Mesenchymal stem cell (in vitro differentiated cells and primary cell): ENCODE measurements at regions not wholly inside any gene's neighbourhood (a gene's known extent, or its start where the extent isn't known, plus 50 kb on each side); places are given as distances from the start of the nearest gene placed in this dataset.

Source experiments
- DNase-seq: peaks from one replicate; pipeline ENCODE4 v3.0.0-alpha.2; 2013
- H2AFZ ChIP-seq: one replicate; pipeline ENCODE4 v1.6.1; 2013; ENCODE audit warnings: low read depth, mild to moderate bottlenecking, control low read depth, inconsistent platforms, low read length, moderate library complexity
- H2AK5ac ChIP-seq: 2 replicates; pipeline ENCODE4 v1.6.1; 2013; ENCODE audit warnings: low read length, moderate library complexity, mild to moderate bottlenecking, inconsistent platforms; ENCODE audit not compliant: severe bottlenecking
- H2BK120ac ChIP-seq: one replicate; pipeline ENCODE4 v1.6.1; 2013; ENCODE audit warnings: low read depth, mild to moderate bottlenecking, inconsistent platforms, low read length, moderate library complexity
- H2BK12ac ChIP-seq, 2 experiments: one replicate each; pipeline ENCODE4 v1.6.1; 2013; ENCODE audit warnings: inconsistent platforms in 2 of 2, low read length in 2 of 2, mild to moderate bottlenecking in 2 of 2, moderate library complexity in 2 of 2, control low read depth in 1 of 2
- H2BK15ac ChIP-seq: one replicate; pipeline ENCODE4 v1.6.1; 2013; ENCODE audit warnings: mild to moderate bottlenecking, low read depth, inconsistent platforms; ENCODE audit not compliant: poor library complexity, severe bottlenecking
- H2BK5ac ChIP-seq: 2 replicates; pipeline ENCODE4 v1.6.1; 2013; ENCODE audit warnings: low read depth, mild to moderate bottlenecking, low read length, control low read depth, inconsistent platforms; ENCODE audit not compliant: poor library complexity, severe bottlenecking
- H3K14ac ChIP-seq, 2 experiments: one replicate each; pipeline ENCODE4 v1.6.1; 2013; ENCODE audit warnings: inconsistent platforms in 2 of 2, low read length in 2 of 2, control low read depth in 1 of 2, mild to moderate bottlenecking in 1 of 2, moderate library complexity in 1 of 2
- H3K18ac ChIP-seq, 2 experiments: one replicate each; pipeline ENCODE4 v1.6.1; 2013; ENCODE audit warnings: inconsistent platforms in 2 of 2, low read length in 2 of 2, control low read depth in 1 of 2, low read depth in 1 of 2, mild to moderate bottlenecking in 1 of 2
- H3K23ac ChIP-seq, 2 experiments: one replicate each; pipeline ENCODE4 v1.6.1; 2013; ENCODE audit warnings: inconsistent platforms in 2 of 2, low read length in 2 of 2, mild to moderate bottlenecking in 2 of 2, moderate library complexity in 2 of 2, control low read depth in 1 of 2
- H3K27ac ChIP-seq: 2 replicates; pipeline ENCODE4 v1.5.1; 2013; ENCODE audit warnings: mild to moderate bottlenecking, moderate library complexity, low read length, control low read depth, inconsistent platforms; ENCODE audit not compliant: poor library complexity, severe bottlenecking
- H3K27me3 ChIP-seq, 2 experiments: 2 replicates each; pipeline versions ENCODE4 v1.6.1 to v1.7.0; 2013; ENCODE audit warnings: low read length in 2 of 2, mild to moderate bottlenecking in 2 of 2, moderate library complexity in 2 of 2, control low read depth in 1 of 2, inconsistent platforms in 1 of 2; ENCODE audit not compliant: control insufficient read depth in 1 of 2, insufficient read depth in 1 of 2
- H3K36me3 ChIP-seq, 2 experiments: 2 replicates each; pipeline versions ENCODE4 v1.6.1 to v1.7.0; 2013; ENCODE audit warnings: low read length in 2 of 2, control low read depth in 1 of 2, inconsistent platforms in 1 of 2, low read depth in 1 of 2, mild to moderate bottlenecking in 1 of 2; ENCODE audit not compliant: insufficient read depth in 2 of 2, control insufficient read depth in 1 of 2
- H3K4ac ChIP-seq, 2 experiments: one replicate each; pipeline ENCODE4 v1.6.1; 2013; ENCODE audit warnings: inconsistent platforms in 2 of 2, low read length in 2 of 2, mild to moderate bottlenecking in 2 of 2, moderate library complexity in 2 of 2, control low read depth in 1 of 2, low read depth in 1 of 2
- H3K4me1 ChIP-seq: 2 replicates; pipeline ENCODE4 v1.6.1; 2013; ENCODE audit warnings: low read depth, low read length, control low read depth; ENCODE audit not compliant: control insufficient read depth, insufficient read depth
- H3K4me2 ChIP-seq: 2 replicates; pipeline ENCODE4 v1.6.1; 2013; ENCODE audit warnings: low read length, mild to moderate bottlenecking, inconsistent platforms; ENCODE audit not compliant: poor library complexity, severe bottlenecking
- H3K4me3 ChIP-seq, 2 experiments: 2 replicates each; pipeline versions ENCODE4 v1.5.1 to v1.7.0; 2013; ENCODE audit warnings: low read length in 2 of 2, mild to moderate bottlenecking in 2 of 2, control low read depth in 1 of 2, low read depth in 1 of 2; ENCODE audit not compliant: insufficient read depth in 1 of 2
- H3K79me1 ChIP-seq: replicated peaks from 2 replicates; pipeline ENCODE4 v1.6.1; 2013; ENCODE audit warnings: mild to moderate bottlenecking, control low read depth, low read length, inconsistent platforms; ENCODE audit not compliant: poor library complexity, severe bottlenecking
- H3K9ac ChIP-seq: 2 replicates; pipeline ENCODE4 v1.7.0; 2013; ENCODE audit warnings: mild to moderate bottlenecking, low read length, moderate library complexity
- H3K9me3 ChIP-seq: 2 replicates; pipeline ENCODE4 v1.7.0; 2013; ENCODE audit warnings: mild to moderate bottlenecking, low read length; ENCODE audit not compliant: control insufficient read depth
- H4K8ac ChIP-seq: one replicate; pipeline ENCODE4 v1.6.1; 2013; ENCODE audit warnings: inconsistent platforms, mild to moderate bottlenecking, low read length, moderate library complexity
- H4K91ac ChIP-seq: one replicate; pipeline ENCODE4 v1.6.1; 2013; ENCODE audit warnings: mild to moderate bottlenecking, low read length, inconsistent platforms
- WGBS: methylation state at CpG from one replicate; pipeline ENCODE4 v1.1.7; 2013; ENCODE audit warnings: mixed read lengths; 5-methylcytosine and 5-hydroxymethylcytosine counted together

- Histone ChIP-seq H3K36me3 (no peaks in the 10 kb centered on the region), H4K8ac (no peak overlapping the region), H3K18ac (no peak overlapping the region), H2BK15ac (no peak overlapping the region), H3K27me3 (peaks cover 0 to 43% of the 10 kb centered on the region in 2 experiments), H4K91ac (no peak overlapping the region), H3K79me1 (no peaks in the 10 kb centered on the region), H3K27ac (no peak overlapping the region), H2BK12ac (no peak overlapping the region), H3K9me3 (no peaks in the 10 kb centered on the region), H3K4ac (no peak overlapping the region), H3K14ac (no peak overlapping the region), H2AK5ac (no peak overlapping the region), H3K4me2 (no peak overlapping the region), H3K4me3 (no peak overlapping the region), H3K9ac (no peak overlapping the region), H2BK120ac (no peak overlapping the region), H3K23ac (no peak overlapping the region), H3K4me1 (no peaks in the 10 kb centered on the region), H2BK5ac (no peak overlapping the region), H2AFZ (no peak overlapping the region)
- 85% methylated on average over 6 of the region's 6 CpGs for WGBS
- DNase-seq = no peak
Measured at GRCh38 chr2:239657992-239658391, 257.2 kb upstream of the HDAC4 start.

DNA sequence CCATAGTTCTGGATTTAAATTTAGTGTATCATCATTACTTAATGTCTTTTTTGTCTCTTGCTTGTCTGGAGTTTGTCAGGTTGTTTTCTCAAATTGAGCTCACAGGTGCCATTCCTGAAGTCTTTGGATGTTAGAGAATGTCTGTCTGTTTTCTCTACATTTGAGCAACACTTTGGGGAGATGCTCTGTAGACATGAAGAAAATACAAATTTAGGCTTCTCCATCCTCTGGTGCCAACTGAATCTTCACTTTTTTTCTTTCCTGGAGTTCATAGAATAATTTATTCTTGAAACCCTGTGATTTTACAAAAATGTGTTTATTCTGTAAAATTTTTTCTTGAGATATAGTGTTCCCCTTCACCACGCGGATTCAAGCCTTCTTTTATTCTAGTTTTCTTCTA is 256.4 kb upstream of the HDAC4 start:
- H3K18ac ChIP-seq = no peak overlapping the region
- H3K36me3 ChIP-seq = no peaks in the 10 kb centered on the region
- no peaks in the 10 kb centered on the region for H3K4me1 ChIP-seq
- no CpG with 5 or more reads among the region's 2 CpGs for WGBS
- H4K91ac ChIP-seq = no peak overlapping the region
- no peak overlapping the region for H2AK5ac ChIP-seq
- no peak overlapping the region for H3K27ac ChIP-seq
- no peak overlapping the region for H2BK15ac ChIP-seq
- no peak overlapping the region for H3K9ac ChIP-seq
- DNase-seq = no peak
- peaks cover 0 to 35% of the 10 kb centered on the region in 2 experiments for H3K27me3 ChIP-seq
- no peak overlapping the region for H4K8ac ChIP-seq
- no peak overlapping the region for H2AFZ ChIP-seq
- H3K4me2 ChIP-seq = no peak overlapping the region
- no peaks in the 10 kb centered on the region for H3K79me1 ChIP-seq
- no peak overlapping the region for H3K4me3 ChIP-seq
- no peak overlapping the region for H3K23ac ChIP-seq
- H2BK120ac ChIP-seq = no peak overlapping the region
- no peak overlapping the region for H2BK5ac ChIP-seq
- H3K14ac ChIP-seq = no peak overlapping the region
- no peak overlapping the region for H2BK12ac ChIP-seq
- H3K9me3 ChIP-seq = no peaks in the 10 kb centered on the region
- H3K4ac ChIP-seq = no peak overlapping the region

GRCh38 chr2:239654266-239654665 is 253.4 kb upstream of the HDAC4 start:
- H3K36me3 ChIP-seq = no peaks in the 10 kb centered on the region
- H3K4me1 ChIP-seq = no peaks in the 10 kb centered on the region
- H3K4me2 ChIP-seq = no peak overlapping the region
- H3K18ac ChIP-seq = no peak overlapping the region
- peaks cover 0 to 14% of the 10 kb centered on the region in 2 experiments for H3K27me3 ChIP-seq
- no peak overlapping the region for H2AFZ ChIP-seq
- H4K91ac ChIP-seq = no peak overlapping the region
- H2BK15ac ChIP-seq = no peak overlapping the region
- no peak overlapping the region for H2BK12ac ChIP-seq
- H3K4me3 ChIP-seq = no peak overlapping the region
- no peak overlapping the region for H3K27ac ChIP-seq
- no peaks in the 10 kb centered on the region for H3K79me1 ChIP-seq
- WGBS = 60% methylated on average over 3 of the region's 4 CpGs
- no peak overlapping the region for H3K4ac ChIP-seq
- no peak overlapping the region for H4K8ac ChIP-seq
- no peak overlapping the region for H3K14ac ChIP-seq
- H2BK120ac ChIP-seq = no peak overlapping the region
- no peak overlapping the region for H2AK5ac ChIP-seq
- no peak overlapping the region for H3K23ac ChIP-seq
- H3K9ac ChIP-seq = no peak overlapping the region
- H3K9me3 ChIP-seq = peaks cover 2% of the 10 kb centered on the region
- no peak for DNase-seq
- no peak overlapping the region for H2BK5ac ChIP-seq

DNA sequence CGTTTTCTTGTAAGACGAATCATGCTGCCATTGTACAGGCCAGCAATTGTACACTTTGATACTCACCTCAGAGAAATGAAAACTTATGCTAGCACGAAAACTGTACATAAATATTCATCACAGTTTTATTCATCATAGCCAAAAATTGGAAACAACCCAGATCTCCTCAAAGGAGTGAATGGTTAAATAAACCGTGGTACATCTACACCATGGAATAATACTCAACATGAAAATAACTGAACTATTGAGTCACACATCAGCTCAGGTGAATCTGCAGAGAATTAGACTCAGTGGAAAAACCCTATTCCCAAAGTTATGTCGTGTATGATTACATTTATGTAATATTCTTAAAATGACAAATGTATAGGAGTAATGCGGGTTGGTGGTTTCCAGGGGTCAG is 251.0 kb upstream of the HDAC4 start:
- Histone ChIP-seq H3K9me3 (peaks cover 5% of the 10 kb centered on the region), H2BK120ac (no peak overlapping the region), H3K9ac (no peak overlapping the region), H3K4me3 (no peak overlapping the region), H3K4ac (no peak overlapping the region), H3K79me1 (no peaks in the 10 kb centered on the region), H2BK5ac (no peak overlapping the region), H2AFZ (no peak overlapping the region), H3K27ac (no peak overlapping the region), H3K18ac (no peak overlapping the region), H4K91ac (no peak overlapping the region), H3K4me2 (no peak overlapping the region), H3K4me1 (no peaks in the 10 kb centered on the region), H2BK12ac (no peak overlapping the region), H3K36me3 (no peaks in the 10 kb centered on the region), H3K27me3 (peaks cover 0 to 23% of the 10 kb centered on the region in 2 experiments), H4K8ac (no peak overlapping the region), H2AK5ac (no peak overlapping the region), H3K14ac (no peak overlapping the region), H3K23ac (no peak overlapping the region), H2BK15ac (no peak overlapping the region)
- 62% methylated on average over 6 of the region's 6 CpGs for WGBS
- no peak for DNase-seq
